Activated CD4-positive, alpha-beta T cell treated with anti-CD3 and anti-CD28 coated beads, Interleukin-2, amount 10 ng/mL, durations not matched to agents 24 days and 14 days (primary cell): ENCODE measurements at regions not wholly inside any gene's neighbourhood (a gene's known extent, or its start where the extent isn't known, plus 50 kb on each side); places are given as distances from the start of the nearest gene placed in this dataset.
"Not testable (repeated sequence)": the region's sequence is repeated elsewhere in the genome, so short reads cannot be mapped to it uniquely, and the experiment has no call there.

ENCODE experiments used
- DNase-seq: peaks from one replicate; pipeline ENCODE4 v3.0.0; 2022
- H3K27ac Mint-ChIP-seq: one replicate; pipeline ENCODE4 v1.8.0; 2022; ENCODE audit warnings: mild to moderate bottlenecking, mixed read lengths
- H3K27me3 Mint-ChIP-seq: one replicate; pipeline ENCODE4 v1.8.0; 2022; ENCODE audit warnings: mixed read lengths
- H3K36me3 Mint-ChIP-seq: one replicate; pipeline ENCODE4 v1.8.0; 2022; ENCODE audit warnings: low read depth, mild to moderate bottlenecking, mixed read lengths
- H3K4me1 Mint-ChIP-seq: one replicate; pipeline ENCODE4 v1.8.0; 2021; ENCODE audit warnings: mixed read lengths
- H3K4me3 Mint-ChIP-seq: one replicate; pipeline ENCODE4 v1.8.0; 2022; ENCODE audit warnings: mild to moderate bottlenecking, moderate library complexity, mixed read lengths
- H3K9me3 Mint-ChIP-seq: one replicate; pipeline ENCODE4 v1.8.0; 2021; ENCODE audit warnings: mixed read lengths
- intact Hi-C: fragments of 100-400 bp; cut with micrococcal nuclease; formaldehyde crosslinking; loops from one replicate; pipeline ENCODE4 v1.15.1; 2023

DNA sequence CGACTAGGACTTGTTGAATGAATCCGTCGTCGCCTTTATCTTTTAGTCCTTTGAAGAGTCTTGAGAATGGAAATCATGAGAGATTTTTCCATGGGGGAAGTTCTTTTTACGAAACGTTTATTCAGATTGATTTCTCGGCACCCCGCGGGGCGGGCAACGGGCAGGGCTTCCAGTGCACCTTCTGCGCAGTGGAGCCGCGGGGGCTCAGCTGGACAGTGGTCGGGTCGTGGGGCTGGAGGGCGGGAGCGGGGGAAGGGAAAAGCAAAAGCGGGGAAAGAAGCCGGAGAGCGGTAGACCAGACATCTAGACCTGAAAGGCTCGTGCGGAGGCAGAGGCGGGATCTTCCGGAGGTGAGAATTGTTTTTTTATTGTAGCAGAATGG is 103.0 kb downstream of the NBPF11 start:
- peak; percentile 61 for DNase-seq
- H3K36me3 Mint-ChIP-seq, H3K9me3 Mint-ChIP-seq, H3K27me3 Mint-ChIP-seq, intact Hi-C loops, H3K4me1 Mint-ChIP-seq: not testable (repeated sequence)
- peak overlapping the region; percentile 36 for H3K27ac Mint-ChIP-seq
- H3K4me3 Mint-ChIP-seq = peak overlapping the region; percentile 83

DNA sequence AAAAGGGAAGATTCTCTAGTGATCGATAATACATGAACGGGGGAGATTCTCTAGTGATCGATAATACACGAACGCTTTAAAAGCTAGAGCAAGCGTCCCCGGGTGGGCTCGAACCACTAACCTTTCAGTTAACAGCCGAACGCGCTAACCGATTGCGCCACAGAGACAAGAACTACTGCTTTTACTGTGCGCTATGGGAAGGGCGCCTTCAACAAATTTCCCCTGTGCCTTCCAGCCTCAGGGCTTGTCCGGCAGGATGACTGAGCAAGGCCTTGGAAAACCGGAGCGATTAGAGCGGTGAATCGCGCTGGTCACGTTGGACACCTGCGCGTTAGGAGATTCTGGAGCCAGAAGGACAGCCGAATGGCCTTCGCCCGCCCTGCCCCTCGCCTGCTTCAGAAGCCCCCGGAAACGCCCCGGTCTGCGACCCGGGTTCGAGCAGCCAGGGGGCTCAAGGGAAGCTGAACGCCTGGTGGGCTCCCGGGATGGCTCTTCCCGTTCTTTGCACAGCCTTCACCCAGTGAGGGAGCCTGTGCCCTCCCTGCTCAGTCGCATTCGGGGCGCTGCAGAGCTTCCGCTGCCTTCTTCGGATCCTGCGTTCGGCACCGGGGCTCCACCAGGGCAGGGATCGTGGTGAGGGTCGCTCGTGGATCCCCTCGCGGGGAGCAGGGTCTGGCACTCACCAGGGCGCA is 103.5 kb downstream of the NBPF11 start:
- H3K4me1 Mint-ChIP-seq, H3K36me3 Mint-ChIP-seq, H3K9me3 Mint-ChIP-seq, intact Hi-C loops, DNase-seq, H3K27me3 Mint-ChIP-seq: not testable (repeated sequence)
- peak overlapping the region; percentile 83 for H3K4me3 Mint-ChIP-seq
- H3K27ac Mint-ChIP-seq = peak overlapping the region; percentile 46

DNA sequence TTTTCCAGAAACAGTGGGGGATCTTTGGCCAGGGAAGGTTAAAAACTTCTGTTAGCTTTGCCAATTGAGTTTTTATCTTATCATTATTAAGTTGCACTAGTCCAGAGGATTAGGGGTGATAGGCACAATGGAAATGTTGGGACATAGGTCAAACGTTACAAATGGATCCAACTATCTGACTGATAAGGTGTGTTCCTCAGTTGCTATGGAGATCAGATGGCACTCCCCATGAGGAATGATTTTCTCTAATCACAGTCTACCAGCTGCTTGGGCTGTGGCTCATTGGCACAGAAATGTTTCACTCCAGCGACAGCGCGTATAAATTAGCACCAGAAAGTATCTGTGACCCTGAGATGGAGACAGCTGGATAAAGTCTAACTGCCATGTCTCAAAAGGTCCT is 106.2 kb downstream of the NBPF11 start:
- peaks cover 10% of the 10 kb centered on the region for H3K27me3 Mint-ChIP-seq
- DNase-seq, H3K36me3 Mint-ChIP-seq, H3K9me3 Mint-ChIP-seq, intact Hi-C loops, H3K4me3 Mint-ChIP-seq, H3K4me1 Mint-ChIP-seq, H3K27ac Mint-ChIP-seq: not testable (repeated sequence)

DNA sequence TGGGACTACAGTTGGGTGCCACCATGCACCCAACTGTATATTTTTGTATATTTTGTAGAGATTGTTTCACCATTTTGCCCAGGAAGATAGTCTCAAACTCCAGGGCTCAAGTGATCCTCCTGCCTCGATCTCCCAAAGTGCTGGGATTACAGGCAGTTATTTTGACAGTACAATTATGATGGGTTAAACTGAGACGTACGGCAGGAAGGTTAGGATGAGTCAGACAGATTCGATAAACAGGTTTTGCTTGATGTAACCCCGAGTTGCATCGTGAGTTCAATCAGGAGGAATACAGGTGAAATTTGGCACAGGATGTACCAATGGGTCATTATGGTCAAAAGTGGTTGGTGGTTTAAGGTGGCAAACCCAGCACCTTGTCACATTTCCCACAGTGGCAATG is 107.6 kb downstream of the NBPF11 start:
- intact Hi-C loops, DNase-seq, H3K4me1 Mint-ChIP-seq, H3K4me3 Mint-ChIP-seq, H3K27ac Mint-ChIP-seq, H3K9me3 Mint-ChIP-seq, H3K36me3 Mint-ChIP-seq: not testable (repeated sequence)
- peaks cover 10% of the 10 kb centered on the region for H3K27me3 Mint-ChIP-seq
